WI38 (cell line): ENCODE measurements at regions not wholly inside any gene's neighbourhood (a gene's known extent, or its start where the extent isn't known, plus 50 kb on each side); places are given as distances from the start of the nearest gene placed in this dataset.

Experiments
- H3K4me3 ChIP-seq: 2 replicates; pipeline ENCODE4 v1.5.1; 2011; ENCODE audit warnings: low read depth, mild to moderate bottlenecking, control low read depth, low read length
- TF ChIP-seq, protein P1 (sequence below): IDR thresholded peaks from 2 replicates; pipeline ENCODE4 v1.5.1; 2012; ENCODE audit warnings: low read depth, mild to moderate bottlenecking, control low read depth, low read length

DNA sequence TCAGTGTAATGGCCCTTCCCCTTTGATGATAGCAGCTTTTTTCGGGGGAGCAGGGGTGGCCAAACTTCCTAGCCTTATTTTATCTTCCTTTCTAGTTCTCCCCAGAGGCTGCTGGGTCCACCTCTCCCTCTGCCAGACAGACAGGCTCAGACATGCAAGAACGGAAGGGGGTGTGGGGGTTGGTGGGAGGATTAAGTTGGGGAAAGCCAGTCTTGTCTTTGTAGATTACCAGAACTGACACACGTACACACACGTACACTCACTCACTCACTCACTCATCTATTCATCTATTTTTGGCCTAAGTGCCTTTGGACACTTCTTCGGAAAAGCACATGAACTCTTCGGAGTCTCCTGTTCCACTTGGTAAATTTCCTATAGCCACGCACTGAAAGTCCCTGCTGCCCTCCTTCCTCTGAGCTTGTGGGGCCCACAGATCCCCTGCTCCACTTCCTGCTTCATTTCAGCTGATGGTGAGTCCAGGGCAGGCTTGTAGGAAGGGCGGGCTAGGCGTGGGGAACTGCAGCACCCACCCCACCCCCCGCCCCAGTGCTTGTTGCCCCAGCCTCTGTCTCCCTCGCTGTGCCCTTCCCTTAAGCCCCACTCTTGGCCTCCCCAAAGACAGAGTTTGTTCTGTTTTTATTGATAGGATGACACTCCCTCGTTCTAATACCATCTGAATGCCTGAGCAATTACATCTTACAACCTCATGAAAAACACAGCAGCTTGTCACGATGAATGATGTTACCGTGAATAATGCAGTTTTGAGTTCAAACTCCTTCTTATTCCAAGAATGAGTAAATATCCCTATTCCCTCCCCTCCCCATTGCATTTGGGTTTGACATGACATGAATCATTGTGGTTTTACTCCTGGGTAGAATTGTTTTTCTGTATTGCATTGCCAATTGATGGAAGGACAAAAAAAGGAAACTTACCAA, 60.7 kb upstream of the ATP5PO start:
- TF ChIP-seq, protein P1, sequence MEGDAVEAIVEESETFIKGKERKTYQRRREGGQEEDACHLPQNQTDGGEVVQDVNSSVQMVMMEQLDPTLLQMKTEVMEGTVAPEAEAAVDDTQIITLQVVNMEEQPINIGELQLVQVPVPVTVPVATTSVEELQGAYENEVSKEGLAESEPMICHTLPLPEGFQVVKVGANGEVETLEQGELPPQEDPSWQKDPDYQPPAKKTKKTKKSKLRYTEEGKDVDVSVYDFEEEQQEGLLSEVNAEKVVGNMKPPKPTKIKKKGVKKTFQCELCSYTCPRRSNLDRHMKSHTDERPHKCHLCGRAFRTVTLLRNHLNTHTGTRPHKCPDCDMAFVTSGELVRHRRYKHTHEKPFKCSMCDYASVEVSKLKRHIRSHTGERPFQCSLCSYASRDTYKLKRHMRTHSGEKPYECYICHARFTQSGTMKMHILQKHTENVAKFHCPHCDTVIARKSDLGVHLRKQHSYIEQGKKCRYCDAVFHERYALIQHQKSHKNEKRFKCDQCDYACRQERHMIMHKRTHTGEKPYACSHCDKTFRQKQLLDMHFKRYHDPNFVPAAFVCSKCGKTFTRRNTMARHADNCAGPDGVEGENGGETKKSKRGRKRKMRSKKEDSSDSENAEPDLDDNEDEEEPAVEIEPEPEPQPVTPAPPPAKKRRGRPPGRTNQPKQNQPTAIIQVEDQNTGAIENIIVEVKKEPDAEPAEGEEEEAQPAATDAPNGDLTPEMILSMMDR: no peak
- peak overlapping the region; percentile 15; the same call in 1 of the 2 replicates for H3K4me3 ChIP-seq

DNA sequence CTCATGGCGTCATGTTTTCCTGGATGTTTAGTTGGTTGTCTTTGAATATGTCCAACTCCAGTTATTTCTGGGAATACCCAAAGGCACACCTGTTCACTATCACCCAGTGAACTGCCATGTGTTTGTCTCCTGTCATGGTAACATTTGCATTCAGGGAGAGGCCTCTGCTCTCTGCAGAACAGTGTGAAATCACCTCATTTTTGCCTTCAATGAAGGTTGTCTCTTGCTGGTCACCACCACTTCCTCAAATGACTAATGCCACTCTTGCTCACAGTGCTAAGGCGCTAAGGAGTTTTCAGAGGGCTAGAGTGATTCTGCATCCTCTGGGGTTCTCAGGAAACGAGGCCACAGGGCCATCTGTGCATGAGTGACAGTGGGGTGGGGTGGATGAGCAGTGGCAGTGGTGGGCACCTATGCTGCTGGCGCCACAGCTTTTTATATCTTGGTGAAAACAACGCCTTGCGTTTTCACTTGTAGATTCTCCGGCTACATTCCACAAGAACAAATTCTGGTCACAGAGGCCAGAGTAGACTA, 60.0 kb upstream of the ATP5PO start:
- no peak overlapping the region for H3K4me3 ChIP-seq
- TF ChIP-seq, protein P1: no peak

DNA sequence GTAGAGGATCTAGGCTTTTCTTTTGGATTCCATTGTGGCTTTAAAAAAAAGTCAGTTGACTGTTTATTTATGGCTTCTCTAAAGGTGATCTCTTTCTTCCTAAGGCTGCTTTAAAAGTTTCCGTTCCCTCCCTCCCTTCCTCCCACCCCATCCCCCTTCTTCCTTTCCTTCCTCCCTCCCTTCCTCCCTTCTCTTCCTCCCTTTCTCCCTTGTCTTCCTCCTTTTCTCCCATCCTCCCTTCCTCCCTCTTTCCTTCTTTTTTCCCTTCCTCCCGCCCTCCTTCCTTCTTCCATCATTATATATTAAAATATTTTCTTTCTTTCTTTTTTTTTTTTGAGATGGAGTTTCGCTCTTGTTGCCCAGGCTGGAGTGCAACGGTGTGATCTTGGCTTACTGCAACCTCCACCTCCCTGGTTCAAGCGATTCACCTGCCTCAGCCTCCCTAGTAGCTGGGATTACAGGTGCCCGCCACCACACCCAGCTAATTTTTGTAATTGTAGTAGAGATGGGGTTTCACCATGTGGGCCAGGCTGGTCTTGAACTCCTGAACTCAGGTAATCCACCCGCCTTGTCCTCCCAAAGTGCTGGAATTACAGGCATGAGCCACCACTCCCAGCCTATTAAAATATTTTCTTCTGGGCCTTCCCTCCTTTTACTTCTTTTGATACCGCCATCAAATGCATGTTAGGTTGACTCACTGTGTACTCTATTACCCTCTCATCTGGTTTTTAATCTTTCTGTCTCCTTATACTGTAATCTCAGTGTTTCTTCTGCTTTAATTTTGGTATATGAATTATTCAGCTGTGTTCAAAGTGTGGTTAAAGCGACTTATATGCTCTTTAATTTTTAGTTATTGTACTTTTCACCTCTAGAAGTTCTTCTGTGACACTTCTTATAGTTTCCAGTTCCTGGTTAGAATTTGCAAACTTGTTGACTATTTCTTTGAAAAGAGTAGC, 59.2 kb upstream of the ATP5PO start:
- TF ChIP-seq, protein P1: no peak

DNA sequence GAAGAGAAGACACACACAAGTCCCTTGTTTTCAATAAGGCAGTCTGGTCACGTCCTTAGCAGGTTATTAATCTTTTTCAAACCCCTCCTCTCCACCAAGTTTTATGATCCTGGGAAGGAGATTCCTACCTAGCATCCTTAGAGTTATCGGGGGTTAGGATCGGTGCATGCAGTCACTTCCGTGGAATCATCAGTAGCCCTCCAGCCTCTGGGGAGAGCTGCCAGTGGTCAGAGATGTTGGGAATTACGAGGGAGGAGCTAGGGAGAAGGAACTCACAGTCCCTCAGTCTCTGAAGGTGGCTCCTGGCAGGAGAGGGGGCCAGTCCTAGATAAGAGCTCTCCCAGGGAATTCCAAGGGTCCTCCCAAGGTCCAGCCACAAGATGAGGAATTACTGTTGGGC, 57.7 kb upstream of the ATP5PO start:
- no peak overlapping the region for H3K4me3 ChIP-seq
- TF ChIP-seq, protein P1: no peak

More for the DNA sequence above, 59.2 kb upstream of the ATP5PO start:
- H3K4me3 ChIP-seq: no peak overlapping the region

DNA sequence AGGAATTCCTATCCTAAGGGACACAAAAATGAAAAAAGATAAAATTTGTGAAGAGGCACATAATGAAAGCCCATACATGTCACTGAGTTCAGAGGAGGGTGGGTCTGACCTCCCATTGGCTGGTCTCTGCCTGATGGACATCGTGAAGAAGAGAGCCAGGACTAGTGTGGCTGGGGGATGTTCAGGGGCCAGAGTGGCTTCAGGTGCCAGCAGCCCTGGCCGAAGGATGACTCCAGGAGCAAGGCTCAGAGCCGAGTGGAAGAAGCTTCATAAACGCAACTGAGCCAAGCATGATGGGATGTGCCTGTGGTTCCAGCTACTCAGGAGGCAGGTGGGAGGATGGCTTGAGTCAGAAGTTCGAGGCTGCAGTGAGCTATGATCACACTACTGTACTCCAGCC, 56.9 kb upstream of the ATP5PO start:
- TF ChIP-seq, protein P1: no peak

DNA sequence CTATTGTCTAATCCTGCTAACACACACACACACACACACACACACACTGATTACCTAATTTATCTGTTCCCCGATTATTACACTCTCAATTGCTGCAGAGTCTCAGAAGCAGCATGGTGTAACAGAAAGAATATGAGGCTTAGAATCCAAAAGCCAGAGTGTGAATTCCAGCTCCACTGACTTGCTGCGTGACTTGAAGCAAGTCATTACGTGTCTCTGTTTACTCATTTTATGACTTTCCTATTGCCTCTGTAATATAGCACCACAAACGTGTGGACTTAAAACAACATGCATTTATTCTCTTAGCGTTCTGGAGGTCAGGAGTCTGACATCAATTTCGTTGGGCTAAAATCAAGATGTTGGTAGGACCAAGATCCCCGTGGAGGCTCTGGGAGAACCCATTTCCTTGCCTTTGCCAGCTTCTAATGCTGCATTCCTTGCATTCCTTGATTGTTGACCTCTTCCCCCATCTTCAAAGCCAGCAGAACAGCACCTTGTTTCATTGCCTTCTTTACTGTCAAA, 55.9 kb upstream of the ATP5PO start:
- no peak overlapping the region for H3K4me3 ChIP-seq
- TF ChIP-seq, protein P1: no peak

More for the DNA sequence above, 56.9 kb upstream of the ATP5PO start:
- no peak overlapping the region for H3K4me3 ChIP-seq
